ENCODE measurements at regions not wholly inside any gene's neighbourhood (a gene's known extent, or its start where the extent isn't known, plus 50 kb on each side); places are given as distances from the start of the nearest gene placed in this dataset.

GRCh38 chr4:148632476-148632875 lies 190.3 kb upstream of the NR3C2 start:
- ChIA-PET POLR2A (no interaction called here), CTCF (no interaction called here)
- Histone ChIP-seq H3K9me3 (ENCODE audit: control insufficient read depth, insufficient read depth, low read depth, low read length) (no peaks in the 10 kb centered on the region), H3K27ac (ENCODE audit: extremely low read depth, low read depth, low read length) (no peak overlapping the region), H3K4me1 (ENCODE audit: control insufficient read depth, insufficient read depth, low read length) (no peaks in the 10 kb centered on the region), H3K4me3 (ENCODE audit: low read depth, low read length) (no peak overlapping the region), H3K36me3 (ENCODE audit: control insufficient read depth in 2 of 2, insufficient read depth in 1 of 2, low read length in 2 of 2) (no peaks in the 10 kb centered on the region)
- TF ChIP-seq ZNF777 (tag by site-specific recombination; IDR thresholded peaks at IDR 0.05; ENCODE audit: borderline replicate concordance), result no peak
- TF ChIP-seq ZBTB17 (tag by site-specific recombination; IDR thresholded peaks at IDR 0.05), result no peak
- no peak for TF ChIP-seq ZNF707 (tag by site-specific recombination; IDR thresholded peaks at IDR 0.05)
- TF ChIP-seq ZNF704 (tag by site-specific recombination; IDR thresholded peaks at IDR 0.05), result no peak
- no peak for TF ChIP-seq ZNF701 (tag by site-specific recombination; IDR thresholded peaks at IDR 0.05)
- TF ChIP-seq ZNF629 (tag by site-specific recombination; IDR thresholded peaks at IDR 0.05), result no peak
- TF ChIP-seq ZNF518A (tag by site-specific recombination; conservative IDR thresholded peaks at IDR 0.05; ENCODE audit: low read depth), result no peak

GRCh38 chr4:148630051-148630450 lies 187.8 kb upstream of the NR3C2 start:
- H3K27ac ChIP-seq (ENCODE audit: extremely low read depth, low read depth, low read length), result no peak overlapping the region
- ChIA-PET POLR2A (no interaction called here), CTCF (no interaction called here)
- H3K36me3 ChIP-seq (ENCODE audit: control insufficient read depth in 2 of 2, insufficient read depth in 1 of 2, low read length in 2 of 2), result no peaks in the 10 kb centered on the region
- no peaks in the 10 kb centered on the region for H3K9me3 ChIP-seq (ENCODE audit: control insufficient read depth, insufficient read depth, low read depth, low read length)
- H3K4me1 ChIP-seq (ENCODE audit: control insufficient read depth, insufficient read depth, low read length), result no peaks in the 10 kb centered on the region
- H3K4me3 ChIP-seq (ENCODE audit: low read depth, low read length), result no peak overlapping the region
- TF ChIP-seq ZNF19 (tag by site-specific recombination; IDR thresholded peaks at IDR 0.05; ENCODE audit: low read depth) (no peak), ZNF426 (tag by site-specific recombination; IDR thresholded peaks at IDR 0.05) (no peak), KLF10 (tag by site-specific recombination; IDR thresholded peaks at IDR 0.05) (no peak), ZBTB21 (tag by site-specific recombination; IDR thresholded peaks at IDR 0.05) (no peak), BCL6B (tag by site-specific recombination; IDR thresholded peaks at IDR 0.05) (no peak), ZNF837 (tag by site-specific recombination; IDR thresholded peaks at IDR 0.05) (no peak), BCL11B (tag by site-specific recombination; IDR thresholded peaks at IDR 0.05; ENCODE audit: low read depth) (no peak), ZNF660 (tag by site-specific recombination; IDR thresholded peaks at IDR 0.05) (no peak), OSR2 (tag by site-specific recombination; IDR thresholded peaks at IDR 0.05) (no peak), ZNF776 (tag by site-specific recombination; IDR thresholded peaks at IDR 0.05; ENCODE audit: borderline replicate concordance) (no peak), ELK4 (IDR thresholded peaks at IDR 0.05; ENCODE audit: borderline replicate concordance, low read depth, low read length) (no peak)
